MM.1S (cell line): ENCODE measurements at regions not wholly inside any gene's neighbourhood (a gene's known extent, or its start where the extent isn't known, plus 50 kb on each side); places are given as distances from the start of the nearest gene placed in this dataset.

ENCODE experiments used
- DNase-seq: peaks from one replicate; pipeline ENCODE4 v3.0.0-alpha.2; 2015
- H2AFZ ChIP-seq: fragments of 300-600 bp; sonication (generic); 2 replicates; pipeline ENCODE4 v1.6.0; 2016; ENCODE audit warnings: antibody characterized with exemption, low read length
- H3F3A ChIP-seq: fragments of 300-600 bp; sonication (generic); 2 replicates; pipeline ENCODE4 v1.6.1; 2016; ENCODE audit warnings: mild to moderate bottlenecking, antibody characterized with exemption, low read length, moderate library complexity, mixed read lengths; ENCODE audit not compliant: insufficient read depth
- H3K27ac ChIP-seq: fragments of 300-600 bp; sonication (generic); 2 replicates; pipeline ENCODE4 v1.5.1; 2016; ENCODE audit warnings: mild to moderate bottlenecking, low read length
- H3K27me3 ChIP-seq: fragments of 300-600 bp; sonication (generic); replicated peaks from 2 replicates; pipeline ENCODE4 v1.6.0; 2016; ENCODE audit warnings: low read length; ENCODE audit not compliant: insufficient read depth
- H3K36me3 ChIP-seq: fragments of 300-600 bp; sonication (generic); replicated peaks from 2 replicates; pipeline ENCODE4 v1.6.1; 2016; ENCODE audit warnings: mild to moderate bottlenecking, low read length, mixed read lengths; ENCODE audit not compliant: insufficient read depth
- H3K4me1 ChIP-seq: fragments of 300-600 bp; sonication (generic); 2 replicates; pipeline ENCODE4 v1.6.1; 2016; ENCODE audit warnings: low read length, mixed read lengths
- H3K4me2 ChIP-seq: fragments of 300-600 bp; sonication (generic); 2 replicates; pipeline ENCODE4 v1.6.0; 2016; ENCODE audit warnings: low read depth, low read length
- H3K4me3 ChIP-seq: fragments of 300-600 bp; sonication (generic); 2 replicates; pipeline ENCODE4 v1.5.1; 2016; ENCODE audit warnings: low read length, mixed read lengths
- H3K79me2 ChIP-seq: fragments of 300-600 bp; sonication (generic); 2 replicates; pipeline ENCODE4 v1.6.1; 2016; ENCODE audit warnings: mixed run types, low read length, mixed read lengths
- H3K9ac ChIP-seq: fragments of 300-600 bp; sonication (generic); 2 replicates; pipeline ENCODE4 v1.6.1; 2016; ENCODE audit warnings: low read length, mixed read lengths
- H3K9me2 ChIP-seq: fragments of 300-600 bp; sonication (generic); replicated peaks from 2 replicates; pipeline ENCODE4 v1.6.1; 2016; ENCODE audit warnings: mild to moderate bottlenecking, low read length, mixed read lengths; ENCODE audit not compliant: insufficient read depth
- H3K9me3 ChIP-seq: fragments of 300-600 bp; sonication (generic); replicated peaks from 2 replicates; pipeline ENCODE4 v1.6.1; 2016; ENCODE audit warnings: mild to moderate bottlenecking, low read length, mixed read lengths; ENCODE audit not compliant: insufficient read depth
- H4K20me1 ChIP-seq: fragments of 300-600 bp; sonication (generic); 2 replicates; pipeline ENCODE4 v1.6.1; 2016; ENCODE audit warnings: mild to moderate bottlenecking, low read length, moderate library complexity, mixed read lengths; ENCODE audit not compliant: insufficient read depth
- CTCF ChIP-seq: fragments of 300-600 bp; sonication (generic); IDR thresholded peaks from 2 replicates; pipeline ENCODE4 v1.5.1; 2016; ENCODE audit warnings: antibody characterized with exemption, low read length, mixed read lengths
- EZH2 ChIP-seq: fragments of 300-600 bp; sonication (generic); optimal IDR thresholded peaks from 2 replicates; pipeline ENCODE3; 2017; ENCODE audit warnings: low read depth, mild to moderate bottlenecking, antibody characterized with exemption, low read length, mixed read lengths
- EZH2phosphoT487 ChIP-seq: fragments of 300-600 bp; sonication (generic); IDR thresholded peaks from 2 replicates; pipeline ENCODE4 v1.6.1; 2018; ENCODE audit warnings: antibody characterized with exemption, low read length

- Histone ChIP-seq H3K4me2 (no peak overlapping the region), H3K36me3 (no peaks in the 10 kb centered on the region), H3K4me3 (no peak overlapping the region), H3K27me3 (no peaks in the 10 kb centered on the region), H3K79me2 (no peaks in the 10 kb centered on the region), H3K9ac (no peak overlapping the region), H3F3A (no peaks in the 10 kb centered on the region), H2AFZ (no peak overlapping the region), H3K9me3 (no peaks in the 10 kb centered on the region), H3K4me1 (peaks cover 6% of the 10 kb centered on the region; the same call in 1 of the 2 replicates), H3K27ac (no peak overlapping the region), H3K9me2 (no peaks in the 10 kb centered on the region), H4K20me1 (no peaks in the 10 kb centered on the region)
- no peak for DNase-seq
- no peak for TF ChIP-seq EZH2phosphoT487
Observed at GRCh38 chr2:144211826-144212225, 308.1 kb downstream of the ZEB2 start.

DNA sequence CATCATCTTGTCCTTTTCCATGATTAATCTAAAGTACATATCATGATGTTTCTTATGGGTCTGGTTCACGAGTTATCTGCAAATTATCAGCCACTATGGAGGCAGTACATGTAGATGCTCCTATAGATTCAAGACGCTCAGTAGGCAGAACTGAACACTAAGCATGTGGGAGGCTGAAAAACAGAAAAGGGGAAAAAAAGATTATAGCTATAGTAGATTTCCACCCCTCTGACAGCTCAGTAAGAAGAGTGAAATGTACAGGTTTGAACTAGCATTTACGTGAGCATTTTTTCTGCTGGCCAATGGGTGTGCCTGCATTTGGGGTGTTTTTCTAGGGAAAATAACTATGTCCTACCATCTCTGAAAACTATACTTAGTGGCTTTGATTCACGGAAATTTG lies 308.9 kb downstream of the ZEB2 start:
- H3F3A ChIP-seq: no peaks in the 10 kb centered on the region
- H3K79me2 ChIP-seq: no peaks in the 10 kb centered on the region
- H3K36me3 ChIP-seq: no peaks in the 10 kb centered on the region
- H4K20me1 ChIP-seq: no peaks in the 10 kb centered on the region
- H3K9me2 ChIP-seq: no peaks in the 10 kb centered on the region
- no peak overlapping the region for H3K27ac ChIP-seq
- H3K27me3 ChIP-seq: no peaks in the 10 kb centered on the region
- no peak overlapping the region for H3K4me2 ChIP-seq
- 0 out of 2 replicates have a peak, but pooled peaks cover under 1% of the 10 kb centered on the region for H3K4me1 ChIP-seq
- no peak for TF ChIP-seq EZH2phosphoT487
- no peak overlapping the region for H3K9ac ChIP-seq
- H2AFZ ChIP-seq: no peak overlapping the region
- no peak for DNase-seq
- H3K4me3 ChIP-seq: no peak overlapping the region
- H3K9me3 ChIP-seq: no peaks in the 10 kb centered on the region

DNA sequence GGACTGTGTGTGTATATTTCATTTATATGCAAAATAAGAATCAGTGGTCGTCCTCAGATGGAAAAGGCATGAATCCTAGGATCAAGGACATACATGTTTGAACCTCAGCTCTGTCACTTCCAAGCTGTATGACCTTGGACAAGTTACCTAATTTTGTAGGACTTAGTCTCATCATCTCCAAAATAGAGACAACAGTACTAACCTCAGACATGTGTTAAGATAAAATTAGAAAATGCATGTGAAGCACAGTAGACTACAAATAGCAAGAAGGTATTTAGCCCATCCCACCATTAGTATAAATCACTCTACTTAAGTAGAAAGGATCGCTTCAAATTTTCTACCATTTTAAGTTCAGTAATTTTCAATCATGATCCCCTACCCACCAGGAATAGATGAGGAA lies 309.8 kb downstream of the ZEB2 start:
- TF ChIP-seq CTCF (no peak), EZH2 (no peak), EZH2phosphoT487 (no peak)
- Histone ChIP-seq H3K9ac (no peak overlapping the region), H3K36me3 (no peaks in the 10 kb centered on the region), H3K4me3 (no peak overlapping the region), H3F3A (no peaks in the 10 kb centered on the region), H3K9me2 (no peaks in the 10 kb centered on the region), H3K9me3 (no peaks in the 10 kb centered on the region), H2AFZ (no peak overlapping the region), H3K27ac (no peak overlapping the region), H4K20me1 (no peaks in the 10 kb centered on the region), H3K4me1 (no peaks in the 10 kb centered on the region), H3K4me2 (no peak overlapping the region), H3K27me3 (no peaks in the 10 kb centered on the region), H3K79me2 (no peaks in the 10 kb centered on the region)
- no peak for DNase-seq

DNA sequence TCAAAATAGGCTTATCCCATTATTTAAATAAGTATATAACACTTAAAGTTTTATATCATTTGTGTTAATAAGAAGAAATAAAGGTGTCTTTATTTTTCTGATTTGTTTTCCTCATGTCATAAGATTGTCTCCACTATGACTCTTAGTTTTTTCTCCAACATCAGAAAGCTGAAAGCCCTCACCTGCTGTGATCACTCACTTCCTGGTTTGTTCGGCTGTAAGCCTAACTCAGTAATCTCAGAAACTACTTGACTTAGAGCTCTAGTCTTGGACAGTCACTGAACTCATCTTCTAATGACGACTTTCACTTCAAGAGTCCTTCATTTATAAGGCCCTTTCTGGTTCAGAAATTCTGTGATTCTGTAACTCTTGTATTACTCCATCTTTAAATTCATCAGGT lies 311.0 kb downstream of the ZEB2 start:
- H3K9me2 ChIP-seq: no peaks in the 10 kb centered on the region
- H3K27me3 ChIP-seq: no peaks in the 10 kb centered on the region
- DNase-seq: no peak
- no peak overlapping the region for H3K4me2 ChIP-seq
- no peaks in the 10 kb centered on the region for H3K79me2 ChIP-seq
- H4K20me1 ChIP-seq: no peaks in the 10 kb centered on the region
- no peaks in the 10 kb centered on the region for H3F3A ChIP-seq
- no peak overlapping the region for H3K27ac ChIP-seq
- TF ChIP-seq EZH2: no peak
- TF ChIP-seq CTCF: no peak
- TF ChIP-seq EZH2phosphoT487: no peak
- H3K9me3 ChIP-seq: no peaks in the 10 kb centered on the region
- H3K36me3 ChIP-seq: no peaks in the 10 kb centered on the region
- H3K4me3 ChIP-seq: no peak overlapping the region
- no peak overlapping the region for H3K9ac ChIP-seq
- H2AFZ ChIP-seq: no peak overlapping the region
- H3K4me1 ChIP-seq: no peaks in the 10 kb centered on the region
